OCI-LY3 (cell line): ENCODE measurements at regions not wholly inside any gene's neighbourhood (a gene's known extent, or its start where the extent isn't known, plus 50 kb on each side); places are given as distances from the start of the nearest gene placed in this dataset.

Source experiments
- H2AFZ ChIP-seq: fragments of 200-600, 300-600 bp; shearing (Covaris generic); 2 replicates; pipeline ENCODE4 v1.6.0; 2014; ENCODE audit warnings: antibody characterized with exemption, low read depth, low read length
- H3K27ac ChIP-seq: fragments of 200-600, 300-600 bp; sonication (generic); 2 replicates; pipeline ENCODE4 v1.5.1; 2014; ENCODE audit warnings: mild to moderate bottlenecking, low read length, moderate library complexity, mixed read lengths
- H3K27me3 ChIP-seq: fragments of 200-600, 300-600 bp; sonication (generic); 2 replicates; pipeline ENCODE4 v1.6.1; 2014; ENCODE audit warnings: low read depth, low read length, mixed read lengths
- H3K36me3 ChIP-seq: fragments of 200-600, 300-600 bp; sonication (generic); replicated peaks from 2 replicates; pipeline ENCODE3; 2014; ENCODE audit warnings: low read depth, low read length, mixed read lengths
- H3K4me1 ChIP-seq: fragments of 300-600, 200-600 bp; sonication (generic); 2 replicates; pipeline ENCODE4 v1.6.1; 2014; ENCODE audit warnings: low read length, mixed read lengths
- H3K4me2 ChIP-seq: fragments of 200-600, 300-600 bp; sonication (generic); 2 replicates; pipeline ENCODE4 v1.6.1; 2014; ENCODE audit warnings: low read length, mixed read lengths
- H3K4me3 ChIP-seq: fragments of 300-600, 200-600 bp; sonication (generic); 2 replicates; pipeline ENCODE4 v1.5.1; 2014; ENCODE audit warnings: antibody characterized with exemption, mild to moderate bottlenecking, low read length, moderate library complexity
- H3K79me2 ChIP-seq: fragments of 300-600, 200-600 bp; shearing (Covaris generic); 2 replicates; pipeline ENCODE4 v1.6.1; 2014; ENCODE audit warnings: mild to moderate bottlenecking, low read length, mixed read lengths
- H3K9ac ChIP-seq: fragments of 300-600, 200-600 bp; shearing (Covaris generic); 2 replicates; pipeline ENCODE4 v1.6.0; 2014; ENCODE audit warnings: mild to moderate bottlenecking, low read length, moderate library complexity
- H3K9me3 ChIP-seq: fragments of 200-600, 300-600 bp; shearing (Covaris generic); 2 replicates; pipeline ENCODE4 v1.6.1; 2014; ENCODE audit warnings: low read length, mixed read lengths; ENCODE audit not compliant: insufficient read depth
- H4K20me1 ChIP-seq: fragments of 200-600, 300-600 bp; sonication (generic); 2 replicates; pipeline ENCODE4 v1.6.1; 2016; ENCODE audit warnings: low read length, mixed read lengths; ENCODE audit not compliant: insufficient read depth
- CTCF ChIP-seq: fragments of 200-600, 300-600 bp; sonication (generic); IDR thresholded peaks from 2 replicates; pipeline ENCODE4 v1.5.1; 2014; ENCODE audit warnings: antibody characterized with exemption, low read length, low read depth
- EZH2phosphoT487 ChIP-seq: fragments of 200-600 bp; shearing (Covaris generic); IDR thresholded peaks from 2 replicates; pipeline ENCODE4 v1.6.1; 2018; ENCODE audit warnings: antibody characterized with exemption, mixed run types, low read depth

- no peaks in the 10 kb centered on the region for H3K36me3 ChIP-seq
- no peak overlapping the region for H3K9ac ChIP-seq
- H3K4me3 ChIP-seq = no peak overlapping the region
- H3K79me2 ChIP-seq = no peaks in the 10 kb centered on the region
- peaks cover 6% of the 10 kb centered on the region; the same call in 1 of the 2 replicates for H3K27me3 ChIP-seq
- no peaks in the 10 kb centered on the region for H3K9me3 ChIP-seq
- TF ChIP-seq EZH2phosphoT487 (no peak), CTCF (no peak)
- no peak overlapping the region for H2AFZ ChIP-seq
- H3K4me1 ChIP-seq = no peaks in the 10 kb centered on the region
- no peaks in the 10 kb centered on the region for H4K20me1 ChIP-seq
- H3K27ac ChIP-seq = no peak overlapping the region
- no peak overlapping the region for H3K4me2 ChIP-seq
Measured at GRCh38 chr4:10312568-10312967, 144.7 kb downstream of the ZNF518B start.

GRCh38 chr4:10311939-10312338 lies 145.3 kb downstream of the ZNF518B start:
- H3K9ac ChIP-seq = no peak overlapping the region
- no peaks in the 10 kb centered on the region for H4K20me1 ChIP-seq
- no peaks in the 10 kb centered on the region for H3K4me1 ChIP-seq
- H3K36me3 ChIP-seq = no peaks in the 10 kb centered on the region
- H3K4me3 ChIP-seq = no peak overlapping the region
- H3K27me3 ChIP-seq = peaks cover 11% of the 10 kb centered on the region
- no peaks in the 10 kb centered on the region for H3K79me2 ChIP-seq
- no peak overlapping the region for H3K27ac ChIP-seq
- no peaks in the 10 kb centered on the region for H3K9me3 ChIP-seq
- H3K4me2 ChIP-seq = no peak overlapping the region
- TF ChIP-seq EZH2phosphoT487 (no peak), CTCF (no peak)
- no peak overlapping the region for H2AFZ ChIP-seq

GRCh38 chr4:10305816-10306215 lies 151.4 kb downstream of the ZNF518B start:
- Histone ChIP-seq H3K36me3 (no peaks in the 10 kb centered on the region), H3K9me3 (no peaks in the 10 kb centered on the region), H3K79me2 (no peaks in the 10 kb centered on the region), H4K20me1 (no peaks in the 10 kb centered on the region), H3K9ac (no peak overlapping the region), H2AFZ (no peak overlapping the region), H3K27ac (no peak overlapping the region), H3K4me1 (no peaks in the 10 kb centered on the region), H3K4me2 (no peak overlapping the region), H3K27me3 (peaks cover 38% of the 10 kb centered on the region), H3K4me3 (no peak overlapping the region)
- TF ChIP-seq CTCF (no peak), EZH2phosphoT487 (no peak)

- Histone ChIP-seq H3K4me2 (no peak overlapping the region), H4K20me1 (no peaks in the 10 kb centered on the region), H3K27ac (no peak overlapping the region), H3K79me2 (no peaks in the 10 kb centered on the region), H3K4me1 (no peaks in the 10 kb centered on the region), H2AFZ (no peak overlapping the region), H3K9ac (no peak overlapping the region), H3K4me3 (no peak overlapping the region), H3K36me3 (no peaks in the 10 kb centered on the region), H3K27me3 (peaks cover 38% of the 10 kb centered on the region), H3K9me3 (no peaks in the 10 kb centered on the region)
- TF ChIP-seq EZH2phosphoT487 (no peak), CTCF (no peak)
Measured at GRCh38 chr4:10303291-10303690, 153.9 kb downstream of the ZNF518B start.
